ENCODE measurements at regions not wholly inside any gene's neighbourhood (a gene's known extent, or its start where the extent isn't known, plus 50 kb on each side); places are given as distances from the start of the nearest gene placed in this dataset.
"Not testable (repeated sequence)": the region's sequence is repeated elsewhere in the genome, so short reads cannot be mapped to it uniquely, and the experiment has no call there.

DNA sequence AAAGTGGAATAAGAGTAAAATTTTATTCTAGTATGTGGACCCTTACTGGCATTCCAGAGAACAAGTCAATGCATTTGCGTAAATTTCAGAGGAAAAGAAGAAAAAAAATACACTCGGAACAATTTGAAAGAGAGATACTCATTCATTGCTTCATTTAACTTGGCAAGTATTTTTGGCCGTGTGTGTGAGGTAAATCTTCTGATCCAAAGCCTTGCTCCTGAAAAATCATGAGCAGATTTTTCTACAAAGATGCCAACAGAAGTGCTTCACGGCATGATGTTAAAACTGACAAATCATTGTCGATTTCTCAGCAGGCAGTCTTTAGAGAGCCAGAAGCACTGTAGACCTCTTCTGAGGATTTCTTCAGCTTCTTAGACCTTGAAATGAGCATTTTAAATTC, 194.0 kb downstream of the COX18 start:
- H3K4me3 Mint-ChIP-seq: no peak overlapping the region
- H3F3A ChIP-seq (ENCODE audit: low read depth): no peaks in the 10 kb centered on the region
- no peak overlapping the region for H3K27ac Mint-ChIP-seq
- no peaks in the 10 kb centered on the region for H3K36me3 ChIP-seq
- no peaks in the 10 kb centered on the region for H3K4me1 ChIP-seq
- no peak overlapping the region for H3K4me2 ChIP-seq
- no peaks in the 10 kb centered on the region for H3K27me3 ChIP-seq
- H2AFZ ChIP-seq (replicated peaks): no peak overlapping the region
- no peaks in the 10 kb centered on the region for H3K36me3 Mint-ChIP-seq
- H3K79me2 ChIP-seq (ENCODE audit: low read depth): no peaks in the 10 kb centered on the region
- no peak overlapping the region for H3K4me3 ChIP-seq
- H3K27me3 Mint-ChIP-seq (ENCODE audit: insufficient read depth, low read depth): peaks cover 2% of the 10 kb centered on the region
- peaks cover 12% of the 10 kb centered on the region for H3K4me1 Mint-ChIP-seq
- no peaks in the 10 kb centered on the region for H4K20me1 ChIP-seq (ENCODE audit: low read depth)
- no peak overlapping the region for H3K27ac ChIP-seq
- no peaks in the 10 kb centered on the region for H3K9me3 ChIP-seq (ENCODE audit: low read depth)
- H3K9me3 Mint-ChIP-seq: peaks cover 6% of the 10 kb centered on the region
- DNase-seq (ENCODE audit: low spot score): no peak
- H3K9ac ChIP-seq: no peak overlapping the region
- TF ChIP-seq EZH2 (IDR thresholded peaks at IDR 0.05): no peak
- TF ChIP-seq, protein P1, sequence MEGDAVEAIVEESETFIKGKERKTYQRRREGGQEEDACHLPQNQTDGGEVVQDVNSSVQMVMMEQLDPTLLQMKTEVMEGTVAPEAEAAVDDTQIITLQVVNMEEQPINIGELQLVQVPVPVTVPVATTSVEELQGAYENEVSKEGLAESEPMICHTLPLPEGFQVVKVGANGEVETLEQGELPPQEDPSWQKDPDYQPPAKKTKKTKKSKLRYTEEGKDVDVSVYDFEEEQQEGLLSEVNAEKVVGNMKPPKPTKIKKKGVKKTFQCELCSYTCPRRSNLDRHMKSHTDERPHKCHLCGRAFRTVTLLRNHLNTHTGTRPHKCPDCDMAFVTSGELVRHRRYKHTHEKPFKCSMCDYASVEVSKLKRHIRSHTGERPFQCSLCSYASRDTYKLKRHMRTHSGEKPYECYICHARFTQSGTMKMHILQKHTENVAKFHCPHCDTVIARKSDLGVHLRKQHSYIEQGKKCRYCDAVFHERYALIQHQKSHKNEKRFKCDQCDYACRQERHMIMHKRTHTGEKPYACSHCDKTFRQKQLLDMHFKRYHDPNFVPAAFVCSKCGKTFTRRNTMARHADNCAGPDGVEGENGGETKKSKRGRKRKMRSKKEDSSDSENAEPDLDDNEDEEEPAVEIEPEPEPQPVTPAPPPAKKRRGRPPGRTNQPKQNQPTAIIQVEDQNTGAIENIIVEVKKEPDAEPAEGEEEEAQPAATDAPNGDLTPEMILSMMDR (IDR thresholded peaks at IDR 0.05): no peak
- no peak for TF ChIP-seq EZH2phosphoT487 (IDR thresholded peaks at IDR 0.05)

DNA sequence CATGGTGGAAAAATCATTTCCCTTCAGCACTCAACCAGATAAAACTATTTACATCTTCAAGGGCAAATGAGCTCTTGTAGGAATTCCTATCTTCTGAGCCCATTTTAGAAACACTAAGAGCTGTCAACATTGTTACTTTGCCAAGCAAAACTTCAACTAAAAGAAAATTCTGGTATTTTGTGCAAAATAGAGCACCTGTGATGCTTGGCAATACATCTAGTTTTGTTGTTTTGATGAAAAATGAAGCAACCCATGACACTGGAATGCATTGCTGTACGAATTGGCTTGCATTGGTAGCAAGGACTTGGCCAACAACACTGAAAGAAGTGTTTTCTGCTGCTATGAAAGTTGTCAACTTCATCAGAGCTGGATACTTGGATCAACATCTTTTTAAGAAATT, 194.4 kb downstream of the COX18 start:
- H3K4me3 ChIP-seq: no peak overlapping the region
- no peak for DNase-seq (ENCODE audit: low spot score)
- H3F3A ChIP-seq (ENCODE audit: low read depth): no peaks in the 10 kb centered on the region
- TF ChIP-seq EZH2phosphoT487 (IDR thresholded peaks at IDR 0.05): no peak
- no peak for TF ChIP-seq EZH2 (IDR thresholded peaks at IDR 0.05)
- TF ChIP-seq, protein P1 (IDR thresholded peaks at IDR 0.05): no peak
- peaks cover 12% of the 10 kb centered on the region for H3K4me1 Mint-ChIP-seq
- H2AFZ ChIP-seq (replicated peaks): no peak overlapping the region
- H3K4me3 Mint-ChIP-seq: no peak overlapping the region
- H3K36me3 ChIP-seq: no peaks in the 10 kb centered on the region
- no peaks in the 10 kb centered on the region for H3K9me3 ChIP-seq (ENCODE audit: low read depth)
- no peaks in the 10 kb centered on the region for H3K79me2 ChIP-seq (ENCODE audit: low read depth)
- H3K9me3 Mint-ChIP-seq: peaks cover 6% of the 10 kb centered on the region
- H3K27me3 ChIP-seq: no peaks in the 10 kb centered on the region
- peaks cover 2% of the 10 kb centered on the region for H3K27me3 Mint-ChIP-seq (ENCODE audit: insufficient read depth, low read depth)
- H3K4me1 ChIP-seq: no peaks in the 10 kb centered on the region
- H3K27ac Mint-ChIP-seq: no peak overlapping the region
- H3K36me3 Mint-ChIP-seq: no peaks in the 10 kb centered on the region
- no peaks in the 10 kb centered on the region for H4K20me1 ChIP-seq (ENCODE audit: low read depth)
- no peak overlapping the region for H3K4me2 ChIP-seq
- H3K27ac ChIP-seq: no peak overlapping the region
- H3K9ac ChIP-seq: no peak overlapping the region

DNA sequence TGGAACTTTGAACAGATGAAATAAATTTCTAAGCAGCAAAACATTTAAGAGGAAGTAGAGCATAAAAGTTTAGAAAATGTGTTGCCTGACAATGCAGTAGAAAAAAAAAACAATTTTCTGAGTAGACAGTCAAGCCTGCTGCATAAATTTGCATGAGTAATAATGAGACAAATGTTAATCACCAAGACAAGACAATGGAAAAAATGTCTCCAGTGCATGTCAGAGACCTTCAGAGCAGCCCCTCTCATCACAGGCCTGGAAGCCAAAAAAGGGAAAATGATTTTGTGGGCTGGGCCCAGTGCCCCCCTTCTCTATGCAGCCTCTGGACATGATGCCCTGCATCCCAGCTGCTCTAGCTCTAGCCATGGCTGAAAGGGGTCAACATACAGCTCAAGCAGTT, 204.6 kb downstream of the COX18 start:
- no peak overlapping the region for H3K9ac ChIP-seq
- no peaks in the 10 kb centered on the region for H3F3A ChIP-seq (ENCODE audit: low read depth)
- no peaks in the 10 kb centered on the region for H3K36me3 Mint-ChIP-seq
- H4K20me1 ChIP-seq (ENCODE audit: low read depth): no peaks in the 10 kb centered on the region
- no peaks in the 10 kb centered on the region for H3K79me2 ChIP-seq (ENCODE audit: low read depth)
- peaks cover 2% of the 10 kb centered on the region for H3K27me3 Mint-ChIP-seq (ENCODE audit: insufficient read depth, low read depth)
- H3K4me3 ChIP-seq: no peak overlapping the region
- H3K4me2 ChIP-seq: no peak overlapping the region
- H3K4me1 ChIP-seq: no peaks in the 10 kb centered on the region
- no peak overlapping the region for H3K27ac Mint-ChIP-seq
- H3K4me1 Mint-ChIP-seq: no peaks in the 10 kb centered on the region
- H3K9me3 ChIP-seq (ENCODE audit: low read depth): no peaks in the 10 kb centered on the region
- no peak for DNase-seq (ENCODE audit: low spot score)
- peaks cover 14% of the 10 kb centered on the region for H3K9me3 Mint-ChIP-seq
- H3K27ac ChIP-seq: no peak overlapping the region
- H3K36me3 ChIP-seq: no peaks in the 10 kb centered on the region
- no peak for TF ChIP-seq EZH2 (IDR thresholded peaks at IDR 0.05)
- TF ChIP-seq EZH2phosphoT487 (IDR thresholded peaks at IDR 0.05): no peak
- TF ChIP-seq, protein P1 (IDR thresholded peaks at IDR 0.05): no peak
- H2AFZ ChIP-seq (replicated peaks): no peak overlapping the region
- no peaks in the 10 kb centered on the region for H3K27me3 ChIP-seq
- H3K4me3 Mint-ChIP-seq: no peak overlapping the region

DNA sequence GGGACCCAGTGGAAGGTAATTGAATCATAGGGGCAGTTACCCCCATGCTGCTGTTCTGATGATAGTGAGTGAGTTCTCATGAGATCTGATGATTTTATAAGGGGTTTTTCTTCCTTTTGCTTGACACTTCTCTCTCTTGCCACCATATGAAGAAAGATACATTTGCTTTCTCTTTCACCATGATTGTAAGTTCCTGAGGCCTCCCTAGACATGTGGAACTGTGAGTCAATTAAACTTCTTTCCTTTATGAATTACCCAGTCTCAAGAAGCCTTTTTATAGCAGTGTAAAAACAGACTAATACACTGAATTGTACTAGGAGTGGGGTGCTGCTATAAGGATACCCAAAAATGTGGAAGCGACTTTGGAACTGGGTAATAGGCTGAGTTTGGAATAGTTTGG, 205.2 kb downstream of the COX18 start:
- not testable (repeated sequence) for H2AFZ ChIP-seq (replicated peaks); H3K36me3 ChIP-seq; H3K9ac ChIP-seq; H3K4me3 Mint-ChIP-seq; H4K20me1 ChIP-seq (ENCODE audit: low read depth); H3K27ac ChIP-seq; H3F3A ChIP-seq (ENCODE audit: low read depth); H3K36me3 Mint-ChIP-seq; H3K27me3 ChIP-seq; H3K4me2 ChIP-seq; H3K27me3 Mint-ChIP-seq (ENCODE audit: insufficient read depth, low read depth); DNase-seq (ENCODE audit: low spot score); H3K4me3 ChIP-seq; H3K9me3 ChIP-seq (ENCODE audit: low read depth); H3K4me1 Mint-ChIP-seq; H3K79me2 ChIP-seq (ENCODE audit: low read depth); H3K4me1 ChIP-seq; H3K27ac Mint-ChIP-seq
- peaks cover 13% of the 10 kb centered on the region for H3K9me3 Mint-ChIP-seq
